H9 (cell line): ENCODE measurements at regions not wholly inside any gene's neighbourhood (a gene's known extent, or its start where the extent isn't known, plus 50 kb on each side); places are given as distances from the start of the nearest gene placed in this dataset.

Experiments
- DNase-seq: peaks from one replicate; pipeline ENCODE4 v3.0.0-alpha.2; 2017
- H2AFZ ChIP-seq: one replicate; pipeline ENCODE4 v1.6.1; 2013; ENCODE audit warnings: mild to moderate bottlenecking, low read length, control low read depth, moderate library complexity
- H2AK5ac ChIP-seq: 2 replicates; pipeline ENCODE4 v1.6.1; 2013; ENCODE audit warnings: low read length, control low read depth, mixed read lengths; ENCODE audit not compliant: insufficient read length
- H2BK120ac ChIP-seq: one replicate; pipeline ENCODE4 v1.6.1; 2013; ENCODE audit warnings: low read depth, mild to moderate bottlenecking, low read length, control low read depth, inconsistent platforms; ENCODE audit not compliant: poor library complexity, severe bottlenecking
- H2BK12ac ChIP-seq: 2 replicates; pipeline ENCODE4 v1.6.1; 2013; ENCODE audit warnings: low read length, control low read depth, mixed read lengths, low read depth; ENCODE audit not compliant: insufficient read length
- H2BK15ac ChIP-seq: 2 replicates; pipeline ENCODE4 v1.6.1; 2013; ENCODE audit warnings: low read depth, low read length, control low read depth
- H2BK20ac ChIP-seq: one replicate; pipeline ENCODE4 v1.6.1; 2013; ENCODE audit warnings: low read depth, mild to moderate bottlenecking, low read length, control low read depth, inconsistent platforms; ENCODE audit not compliant: poor library complexity, severe bottlenecking
- H2BK5ac ChIP-seq: 2 replicates; pipeline ENCODE4 v1.6.1; 2013; ENCODE audit warnings: low read length, control low read depth, mixed read lengths; ENCODE audit not compliant: insufficient read length
- H3K14ac ChIP-seq: 2 replicates; pipeline ENCODE4 v1.6.1; 2013; ENCODE audit warnings: low read length, control low read depth; ENCODE audit not compliant: insufficient read depth
- H3K18ac ChIP-seq: 2 replicates; pipeline ENCODE4 v1.6.1; 2013; ENCODE audit warnings: low read depth, mild to moderate bottlenecking, mixed read lengths, low read length, control low read depth; ENCODE audit not compliant: insufficient read length
- H3K23ac ChIP-seq: 2 replicates; pipeline ENCODE4 v1.6.1; 2013; ENCODE audit warnings: low read length, control low read depth, mixed read lengths, low read depth; ENCODE audit not compliant: insufficient read length
- H3K23me2 ChIP-seq: 2 replicates; pipeline ENCODE4 v1.6.1; 2013; ENCODE audit warnings: low read depth, mild to moderate bottlenecking, mixed read lengths, low read length, control low read depth; ENCODE audit not compliant: insufficient read length, poor library complexity, severe bottlenecking
- H3K27ac ChIP-seq: 2 replicates; pipeline ENCODE4 v1.5.1; 2013; ENCODE audit warnings: low read length, control low read depth, mixed read lengths, low read depth; ENCODE audit not compliant: insufficient read length
- H3K27me3 ChIP-seq: 2 replicates; pipeline ENCODE4 v1.6.1; 2013; ENCODE audit warnings: low read length, control low read depth, inconsistent platforms; ENCODE audit not compliant: insufficient read depth
- H3K4ac ChIP-seq: 2 replicates; pipeline ENCODE4 v1.6.1; 2013; ENCODE audit warnings: low read depth, mild to moderate bottlenecking, control low read depth, inconsistent platforms, low read length, moderate library complexity
- H3K4me1 ChIP-seq: 2 replicates; pipeline ENCODE4 v1.6.1; 2013; ENCODE audit warnings: low read length, control low read depth, inconsistent platforms; ENCODE audit not compliant: insufficient read depth
- H3K4me2 ChIP-seq: 2 replicates; pipeline ENCODE4 v1.6.1; 2013; ENCODE audit warnings: low read length, control low read depth, mixed read lengths; ENCODE audit not compliant: insufficient read length, insufficient read depth
- H3K56ac ChIP-seq: 2 replicates; pipeline ENCODE4 v1.6.1; 2013; ENCODE audit warnings: low read depth, mild to moderate bottlenecking, mixed read lengths, low read length, control low read depth; ENCODE audit not compliant: insufficient read length
- H3K79me1 ChIP-seq: 2 replicates; pipeline ENCODE4 v1.6.1; 2013; ENCODE audit warnings: low read depth, mild to moderate bottlenecking, moderate library complexity, low read length, control low read depth, inconsistent platforms; ENCODE audit not compliant: insufficient read depth, poor library complexity, severe bottlenecking
- H3K79me2 ChIP-seq: 2 replicates; pipeline ENCODE4 v1.6.1; 2013; ENCODE audit warnings: low read length, control low read depth, inconsistent platforms; ENCODE audit not compliant: insufficient read depth
- H3K9ac ChIP-seq: 2 replicates; pipeline ENCODE4 v1.6.1; 2013; ENCODE audit warnings: low read length, control low read depth, mixed read lengths; ENCODE audit not compliant: insufficient read length; ENCODE audit errors: extremely low read depth
- H3K9me3 ChIP-seq: one replicate; pipeline ENCODE4 v1.6.1; 2013; ENCODE audit warnings: low read depth, low read length, inconsistent platforms; ENCODE audit not compliant: control insufficient read depth
- H3T11ph ChIP-seq: one replicate; pipeline ENCODE4 v1.6.1; 2013; ENCODE audit warnings: mild to moderate bottlenecking, low read length, control low read depth, inconsistent platforms
- H4K20me1 ChIP-seq: one replicate; pipeline ENCODE4 v1.6.1; 2013; ENCODE audit not compliant: control insufficient read depth, insufficient read length, insufficient read depth
- H4K5ac ChIP-seq: 2 replicates; pipeline ENCODE4 v1.6.1; 2013; ENCODE audit warnings: low read depth, mild to moderate bottlenecking, mixed read lengths, low read length, control low read depth; ENCODE audit not compliant: insufficient read length
- H4K8ac ChIP-seq: replicated peaks from 2 replicates; pipeline ENCODE4 v1.6.1; 2013; ENCODE audit warnings: low read length, control low read depth, mixed read lengths, low read depth; ENCODE audit not compliant: insufficient read length
- H4K91ac ChIP-seq: 2 replicates; pipeline ENCODE4 v1.6.1; 2013; ENCODE audit warnings: low read depth, mild to moderate bottlenecking, moderate library complexity, mixed read lengths, low read length, control low read depth; ENCODE audit not compliant: insufficient read length
- H3K27ac Mint-ChIP-seq, 3 experiments: 2 replicates in 2 of 3; 3 replicates in 1 of 3; pipeline ENCODE4 v1.8.0; 2020 to 2021; ENCODE audit warnings: mixed read lengths in 3 of 3, mild to moderate bottlenecking in 1 of 3, moderate library complexity in 1 of 3
- H3K27me3 Mint-ChIP-seq: 2 replicates; pipeline ENCODE4 v1.8.0; 2021; ENCODE audit warnings: low read depth, mild to moderate bottlenecking, moderate library complexity, mixed read lengths
- H3K36me3 Mint-ChIP-seq, 3 experiments: 2 replicates in 2 of 3; 3 replicates in 1 of 3; pipeline ENCODE4 v1.8.0; 2020 to 2021; ENCODE audit warnings: low read depth in 3 of 3, mixed read lengths in 3 of 3; ENCODE audit not compliant: insufficient read depth in 1 of 3
- H3K4me1 Mint-ChIP-seq, 2 experiments: 2 replicates each; pipeline ENCODE4 v1.8.0; 2020; ENCODE audit warnings: mixed read lengths in 2 of 2
- H3K4me3 Mint-ChIP-seq, 2 experiments: 2 replicates in 1 of 2; 3 replicates in 1 of 2; pipeline ENCODE4 v1.8.0; 2020 to 2021; ENCODE audit warnings: mild to moderate bottlenecking in 2 of 2, mixed read lengths in 2 of 2, moderate library complexity in 1 of 2
- H3K9me3 Mint-ChIP-seq, 2 experiments: 2 replicates in 1 of 2; 3 replicates in 1 of 2; pipeline ENCODE4 v1.8.0; 2020; ENCODE audit warnings: mild to moderate bottlenecking in 2 of 2, mixed read lengths in 2 of 2, moderate library complexity in 1 of 2
- CTCF ChIP-seq: fragments of 200-600 bp; sonication (generic); conservative IDR thresholded peaks from 3 replicates; pipeline ENCODE4 v1.8.0; 2021; ENCODE audit warnings: antibody characterized with exemption, mild to moderate bottlenecking
- WGBS: extraction: QIAGEN DNeasy Blood & Tissue Kit; methylation state at CpG from one replicate; pipeline ENCODE4 v1.1.7; 2013; ENCODE audit warnings: missing lambda C conversion rate, low lambda C conversion rate, mixed read lengths; ENCODE audit not compliant: insufficient read length; ENCODE audit errors: extremely low coverage; 5-methylcytosine and 5-hydroxymethylcytosine counted together

GRCh38 chr1:13965770-13966398, 265.9 kb downstream of the PRDM2 start:
- Histone ChIP-seq H3K9me3 (no peaks in the 10 kb centered on the region), H2AK5ac (no peak overlapping the region), H2BK15ac (no peak overlapping the region), H3K23me2 (no peaks in the 10 kb centered on the region), H2BK20ac (no peak overlapping the region), H2BK5ac (no peak overlapping the region), H3K27ac (no peak overlapping the region), H3T11ph (no peak overlapping the region), H3K9ac (no peak overlapping the region), H3K18ac (no peak overlapping the region), H2BK120ac (no peak overlapping the region), H4K5ac (no peak overlapping the region), H4K8ac (no peak overlapping the region), H3K79me2 (no peaks in the 10 kb centered on the region), H3K56ac (no peak overlapping the region), H2BK12ac (no peak overlapping the region), H3K27me3 (no peaks in the 10 kb centered on the region), H3K4me1 (no peaks in the 10 kb centered on the region), H3K4ac (no peak overlapping the region), H3K14ac (no peak overlapping the region), H3K79me1 (no peaks in the 10 kb centered on the region), H2AFZ (no peak overlapping the region), H4K20me1 (no peaks in the 10 kb centered on the region), H3K4me2 (no peak overlapping the region), H3K23ac (no peak overlapping the region), H4K91ac (no peak overlapping the region)
- H3K9me3 Mint-ChIP-seq = peaks cover 2 to 5% of the 10 kb centered on the region in 2 experiments; a peak in 4 of 5 replicates
- no peak overlapping the region for H3K4me3 Mint-ChIP-seq
- peak; percentile 85 for TF ChIP-seq CTCF
- no peak overlapping the region for H3K27ac Mint-ChIP-seq
- H3K36me3 Mint-ChIP-seq = peaks cover 0 to 1% (median 0%) of the 10 kb centered on the region in 3 experiments; a peak in 2 of 7 replicates
- WGBS = no CpG with 5 or more reads among the region's 8 CpGs
- DNase-seq = peak; percentile 82
- peaks cover 10% of the 10 kb centered on the region for H3K27me3 Mint-ChIP-seq
- peaks cover 8 to 17% of the 10 kb centered on the region in 2 experiments; a peak in 3 of 4 replicates for H3K4me1 Mint-ChIP-seq
